GM18519 (cell line): ENCODE measurements at regions not wholly inside any gene's neighbourhood (a gene's known extent, or its start where the extent isn't known, plus 50 kb on each side); places are given as distances from the start of the nearest gene placed in this dataset.
"Not testable (repeated sequence)": the region's sequence is repeated elsewhere in the genome, so short reads cannot be mapped to it uniquely, and the experiment has no call there.

Experiments used
- ATAC-seq: cut with Tn5 transposase; IDR thresholded peaks from one replicate; pipeline ENCODE4 v1.9.1; 2021; ENCODE audit warnings: mild to moderate bottlenecking, moderate library complexity; ENCODE audit not compliant: unreplicated experiment, low FRiP score

DNA sequence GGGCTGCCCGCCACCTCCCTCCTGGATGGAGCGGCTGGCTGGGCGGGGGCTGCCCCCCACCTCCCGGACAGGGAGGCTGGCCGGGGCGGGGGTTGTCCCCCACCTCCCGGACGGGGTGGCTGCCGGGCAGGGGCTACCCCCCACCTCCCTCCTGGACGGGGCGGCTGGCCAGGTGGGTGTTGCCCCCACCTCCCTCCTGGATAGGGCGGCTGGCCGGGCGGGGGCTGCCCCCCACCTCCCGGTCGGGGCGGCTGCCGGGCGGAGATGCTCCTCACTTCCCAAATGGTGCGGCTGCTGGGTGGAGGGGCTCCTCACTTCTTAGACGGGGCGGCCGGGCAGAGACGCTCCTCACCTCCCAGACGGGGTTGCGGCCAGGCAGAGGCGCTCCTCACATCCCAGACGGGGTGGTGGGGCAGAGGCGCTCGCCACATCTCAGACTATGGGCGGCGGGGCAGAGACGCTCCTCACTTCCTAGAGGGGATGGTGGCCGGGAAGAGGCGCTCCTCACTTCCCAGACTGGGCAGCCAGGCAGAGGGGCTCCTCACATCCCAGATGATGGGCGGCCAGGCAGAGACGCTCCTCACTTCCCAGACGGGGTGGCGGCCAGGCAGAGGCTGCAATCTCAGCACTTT is 153.9 kb upstream of the OR4C13 start:
- ATAC-seq: not testable (repeated sequence)

DNA sequence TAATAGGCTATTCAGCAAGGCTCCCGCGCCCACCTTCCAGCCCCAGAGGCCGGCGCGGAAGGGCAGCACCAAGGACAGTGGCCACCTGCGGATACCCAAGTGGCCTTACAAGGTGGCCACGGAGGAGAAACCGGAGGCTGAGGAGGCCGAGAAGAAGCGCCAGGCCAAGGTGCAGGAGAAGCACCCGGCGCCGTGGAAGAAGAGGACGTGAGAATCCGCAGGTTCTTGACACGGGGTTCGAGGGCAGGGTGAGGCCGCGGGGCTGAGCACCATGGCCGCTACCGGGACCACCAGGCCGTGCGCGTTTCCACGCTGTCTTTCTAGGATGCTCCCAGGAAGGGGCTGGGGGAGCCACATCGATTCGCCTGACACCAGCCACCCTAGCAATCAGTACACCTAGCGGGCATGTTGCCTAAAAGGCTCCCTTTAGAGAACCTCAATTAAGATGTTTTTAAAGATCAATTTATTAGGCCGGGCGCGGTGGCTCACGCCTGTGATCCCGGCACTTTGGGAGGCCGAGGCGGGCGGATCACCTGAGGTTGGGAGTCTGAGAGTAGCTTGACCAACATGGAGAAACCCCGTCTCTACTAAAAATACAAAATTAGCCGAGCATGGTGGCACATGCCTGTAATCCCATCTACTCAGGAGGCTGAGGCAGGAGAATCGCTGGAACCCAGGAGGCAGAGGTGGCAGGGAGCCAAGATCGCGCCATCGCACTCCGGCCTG is 134.3 kb upstream of the OR4C13 start:
- ATAC-seq: not testable (repeated sequence)

DNA sequence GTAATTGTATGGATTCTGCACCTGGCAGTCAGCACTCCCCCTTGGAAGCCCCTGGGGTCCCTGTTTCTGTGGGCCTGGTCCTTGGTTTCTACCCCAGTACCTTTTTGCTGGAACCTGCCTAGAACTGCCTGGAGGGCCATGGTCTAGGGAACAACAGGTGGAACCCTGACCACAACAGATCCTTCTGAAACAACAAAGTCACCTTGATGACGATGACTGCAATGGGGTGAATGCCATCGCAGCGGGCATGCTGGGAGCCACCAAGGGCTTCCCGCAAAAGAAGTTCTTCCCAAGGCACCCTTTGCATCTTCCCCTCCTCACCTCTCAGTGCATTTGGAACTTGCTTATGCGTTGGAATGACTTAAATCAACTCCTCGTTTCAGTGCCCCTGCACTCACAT is 129.0 kb upstream of the OR4C13 start:
- not testable (repeated sequence) for ATAC-seq

DNA sequence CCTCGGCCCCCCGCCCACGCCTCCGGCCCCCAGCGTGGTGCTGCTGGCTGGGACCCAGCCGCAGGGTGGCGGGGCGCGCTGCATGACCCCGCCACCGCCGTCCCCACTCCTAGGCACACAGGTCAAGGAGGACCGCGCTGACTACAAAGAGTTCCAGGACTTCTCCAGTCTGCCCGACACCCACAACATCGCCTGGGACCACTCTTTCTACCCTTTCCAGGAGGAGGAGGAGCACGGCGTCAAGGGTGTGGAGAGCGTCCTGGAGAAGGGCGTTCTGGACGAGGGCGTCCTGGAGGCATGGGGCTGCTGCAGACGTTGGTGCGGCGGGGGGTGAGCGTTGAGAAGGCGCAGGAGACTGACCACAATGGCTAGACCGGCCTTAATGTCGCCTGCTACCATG is 101.7 kb upstream of the OR4C13 start:
- not testable (repeated sequence) for ATAC-seq

DNA sequence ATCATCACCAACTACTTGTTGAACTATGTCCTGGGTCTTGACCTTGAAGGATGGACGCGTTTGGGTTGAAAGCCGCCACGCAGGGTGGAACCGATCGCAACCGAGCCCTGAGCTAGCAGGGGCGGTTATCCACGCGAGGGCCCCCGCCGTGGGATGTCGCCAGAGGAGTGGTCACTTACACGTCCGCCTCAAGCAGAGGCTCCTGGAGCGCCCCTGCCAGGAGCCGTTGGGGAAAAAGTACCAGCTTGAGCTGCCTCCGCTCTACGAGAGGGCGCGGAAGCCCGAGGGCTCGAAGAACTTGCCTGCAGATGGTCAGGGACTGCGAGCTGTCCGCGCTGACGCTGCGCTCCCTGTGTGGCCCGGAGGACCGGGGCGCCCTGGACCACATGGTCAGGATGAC is 100.7 kb upstream of the OR4C13 start:
- ATAC-seq: no peak

DNA sequence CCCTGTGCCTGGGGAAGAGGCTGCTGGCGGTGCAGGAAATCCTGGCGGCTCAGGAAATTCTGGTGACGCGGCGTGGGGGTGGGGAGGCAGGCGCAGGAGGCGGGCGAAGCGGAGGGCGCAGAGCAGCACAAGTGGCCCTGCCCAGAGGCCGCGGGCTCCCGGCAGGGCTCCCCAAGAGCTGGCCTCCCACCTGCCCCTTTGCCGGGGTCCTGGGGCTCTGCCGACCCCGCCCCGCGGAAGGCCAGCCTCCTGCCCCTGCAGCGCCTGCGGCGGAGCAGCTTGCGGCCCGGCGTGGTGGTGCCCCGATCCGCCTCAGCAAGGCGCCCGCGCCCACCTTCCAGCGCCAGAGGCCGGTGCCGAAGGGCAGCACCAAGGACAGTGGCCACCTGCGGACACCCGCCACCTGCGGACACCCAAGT is 100.2 kb upstream of the OR4C13 start:
- no peak for ATAC-seq

DNA sequence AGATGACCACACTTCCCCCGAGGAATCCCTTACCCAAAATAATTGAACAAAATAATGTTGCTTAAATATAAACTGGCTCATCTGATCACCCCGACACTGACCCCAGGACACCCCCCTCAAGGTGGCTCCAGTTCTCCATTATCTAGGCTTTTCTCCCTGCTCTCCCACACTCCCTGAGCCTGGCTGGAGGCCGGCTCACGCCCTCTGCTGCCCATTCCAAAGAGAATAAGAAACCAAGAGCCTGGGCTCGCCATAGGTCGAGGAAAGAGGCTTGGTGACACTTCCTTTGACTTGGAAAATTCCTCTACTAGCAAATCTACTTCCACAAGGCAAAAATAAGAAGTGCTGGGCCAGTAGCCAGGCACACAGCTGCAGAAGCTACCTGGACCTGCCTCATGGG is 63.3 kb upstream of the OR4C13 start:
- not testable (repeated sequence) for ATAC-seq

DNA sequence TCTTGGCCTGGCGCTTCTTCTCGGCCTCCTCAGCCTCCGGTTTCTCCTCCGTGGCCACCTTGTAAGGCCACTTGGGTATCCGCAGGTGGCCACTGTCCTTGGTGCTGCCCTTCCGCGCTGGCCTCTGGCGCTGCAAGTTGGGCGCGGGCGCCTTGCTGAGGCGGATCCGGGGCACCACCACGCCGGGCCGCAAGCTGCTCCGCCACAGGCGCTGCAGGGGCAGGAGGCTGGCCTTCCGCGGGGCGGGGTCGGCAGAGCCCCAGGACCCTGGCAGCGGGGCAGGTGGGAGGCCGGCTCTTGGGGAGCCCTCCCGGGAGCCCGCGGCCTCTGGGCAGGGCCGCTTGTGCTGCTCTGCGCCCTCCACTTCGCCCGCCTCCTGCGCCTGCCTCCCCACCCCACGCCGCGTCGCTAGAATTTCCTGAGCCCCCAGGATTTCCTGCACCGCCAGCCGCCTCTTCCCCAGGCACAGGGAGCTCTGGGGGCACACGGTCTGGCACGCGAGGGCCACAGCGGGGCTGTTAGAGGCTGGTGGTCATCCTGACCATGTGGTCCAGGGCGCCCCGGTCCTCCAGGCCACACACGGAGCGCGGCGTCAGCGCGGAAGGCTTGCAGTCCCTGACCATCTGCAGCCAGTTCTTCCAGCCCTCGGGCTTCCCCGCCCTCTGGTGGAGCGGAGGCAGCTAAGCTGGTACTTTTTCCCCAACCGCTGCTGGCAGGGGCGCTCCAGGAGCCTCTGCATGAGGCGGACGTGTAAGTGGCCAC is 60.1 kb upstream of the OR4C13 start:
- ATAC-seq: not testable (repeated sequence)

DNA sequence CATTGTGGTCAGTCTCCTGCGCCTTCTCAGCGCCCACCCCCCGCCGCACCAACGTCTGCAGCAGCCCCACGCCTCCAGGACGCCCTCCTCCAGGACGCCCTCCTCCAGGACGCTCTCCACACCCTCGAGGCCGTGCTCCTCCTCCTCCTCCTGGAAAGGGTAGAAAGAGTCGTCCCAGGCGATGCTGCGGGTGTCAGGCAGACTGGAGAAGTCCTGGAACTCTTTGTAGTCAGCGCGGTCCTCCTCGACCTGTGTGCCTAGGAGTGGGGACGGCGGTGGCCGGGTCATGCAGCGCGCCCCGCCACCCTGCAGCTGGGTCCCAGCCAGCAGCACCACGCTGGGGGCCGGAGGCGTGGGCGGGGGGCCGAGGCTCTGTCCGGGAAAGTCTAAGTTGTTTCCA is 58.7 kb upstream of the OR4C13 start:
- not testable (repeated sequence) for ATAC-seq
